AG04449 (cell line): ENCODE measurements at regions not wholly inside any gene's neighbourhood (a gene's known extent, or its start where the extent isn't known, plus 50 kb on each side); places are given as distances from the start of the nearest gene placed in this dataset.

Source experiments
- CTCF ChIA-PET: fragments of 350-600 bp; formaldehyde crosslinking; extraction: SDS; loops from one replicate; lab custom pipeline; 2021; ENCODE audit warnings: antibody characterized with exemption; lab: Yijun Ruan, JAX
- POLR2A ChIA-PET: fragments of 400-600, 350-600 bp; formaldehyde crosslinking; extraction: SDS; loops from one replicate; lab custom pipeline; 2020; ENCODE audit warnings: antibody characterized with exemption, inconsistent platforms; lab: Yijun Ruan, JAX
- DNase-seq: peaks from one replicate; pipeline ENCODE4 v3.0.0-alpha.2; 2010; ENCODE audit warnings: low read depth, low spot score
- H3K4me3 ChIP-seq: 2 replicates; pipeline ENCODE4 v1.5.1; 2011; ENCODE audit warnings: low read depth, mild to moderate bottlenecking, control low read depth, low read length
- TF ChIP-seq, protein P1 (sequence below): IDR thresholded peaks from one replicate; pipeline ENCODE4 v1.5.1; 2011; ENCODE audit warnings: mild to moderate bottlenecking, moderate library complexity, low read length, control low read depth, inconsistent platforms; ENCODE audit not compliant: insufficient read depth; ENCODE audit errors: missing control alignments

DNA sequence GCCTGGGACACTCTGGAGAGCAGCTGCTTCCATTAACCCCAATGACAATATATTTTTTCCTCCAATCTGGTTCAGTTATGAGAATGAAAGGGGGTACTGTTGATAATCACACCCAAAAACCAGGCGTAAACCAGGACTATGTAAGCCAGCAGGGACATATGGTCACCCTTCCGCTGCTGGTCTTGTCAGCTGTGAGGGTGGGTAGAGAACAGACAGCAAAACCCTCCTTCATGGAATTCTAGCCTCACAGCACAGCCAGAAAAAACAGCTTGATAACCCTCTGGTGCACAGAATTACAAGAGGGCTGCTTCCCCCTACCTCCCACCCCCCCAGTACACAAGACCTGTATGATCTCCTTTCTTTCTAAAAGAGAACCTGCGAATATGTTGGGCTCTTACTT lies 368.8 kb upstream of the ZMIZ1 start:
- TF ChIP-seq, protein P1, sequence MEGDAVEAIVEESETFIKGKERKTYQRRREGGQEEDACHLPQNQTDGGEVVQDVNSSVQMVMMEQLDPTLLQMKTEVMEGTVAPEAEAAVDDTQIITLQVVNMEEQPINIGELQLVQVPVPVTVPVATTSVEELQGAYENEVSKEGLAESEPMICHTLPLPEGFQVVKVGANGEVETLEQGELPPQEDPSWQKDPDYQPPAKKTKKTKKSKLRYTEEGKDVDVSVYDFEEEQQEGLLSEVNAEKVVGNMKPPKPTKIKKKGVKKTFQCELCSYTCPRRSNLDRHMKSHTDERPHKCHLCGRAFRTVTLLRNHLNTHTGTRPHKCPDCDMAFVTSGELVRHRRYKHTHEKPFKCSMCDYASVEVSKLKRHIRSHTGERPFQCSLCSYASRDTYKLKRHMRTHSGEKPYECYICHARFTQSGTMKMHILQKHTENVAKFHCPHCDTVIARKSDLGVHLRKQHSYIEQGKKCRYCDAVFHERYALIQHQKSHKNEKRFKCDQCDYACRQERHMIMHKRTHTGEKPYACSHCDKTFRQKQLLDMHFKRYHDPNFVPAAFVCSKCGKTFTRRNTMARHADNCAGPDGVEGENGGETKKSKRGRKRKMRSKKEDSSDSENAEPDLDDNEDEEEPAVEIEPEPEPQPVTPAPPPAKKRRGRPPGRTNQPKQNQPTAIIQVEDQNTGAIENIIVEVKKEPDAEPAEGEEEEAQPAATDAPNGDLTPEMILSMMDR, result no peak
- DNase-seq, result no peak
- POLR2A ChIA-PET, result no interaction called here
- H3K4me3 ChIP-seq, result no peak overlapping the region
- CTCF ChIA-PET, result interaction anchor here (1.0 to 2.2 kb wide), 2 partner anchors 9 to 42 kb away, joined by 4 to 5 read pairs; no protein-coding TSS in a partner anchor

DNA sequence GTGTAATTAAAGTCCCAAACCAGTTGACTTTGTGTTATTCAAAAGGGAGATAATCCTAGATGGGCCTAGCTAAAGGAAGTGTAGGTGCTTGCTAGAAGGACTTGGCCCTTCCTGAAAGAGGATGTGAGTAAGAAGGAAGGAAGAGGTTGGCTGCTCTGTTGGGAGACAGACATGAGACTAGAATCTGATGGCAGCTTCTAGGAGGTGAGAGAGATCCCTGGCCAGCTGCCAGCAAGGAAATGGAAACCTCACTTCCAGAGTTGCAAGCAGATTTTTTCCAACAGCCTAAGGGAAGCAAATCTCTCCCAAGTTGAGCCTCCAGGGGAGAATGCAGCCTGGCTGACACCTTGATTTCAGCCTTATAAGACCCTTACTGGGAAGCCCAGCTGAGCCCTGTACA lies 368.4 kb upstream of the ZMIZ1 start:
- TF ChIP-seq, protein P1, result no peak
- no peak overlapping the region for H3K4me3 ChIP-seq
- ChIA-PET POLR2A (no interaction called here), CTCF (interaction anchor here (1.0 to 2.2 kb wide), 3 partner anchors 9 to 275 kb away, joined by 3 to 5 read pairs (median 4); no protein-coding TSS in a partner anchor)
- DNase-seq, result no peak

DNA sequence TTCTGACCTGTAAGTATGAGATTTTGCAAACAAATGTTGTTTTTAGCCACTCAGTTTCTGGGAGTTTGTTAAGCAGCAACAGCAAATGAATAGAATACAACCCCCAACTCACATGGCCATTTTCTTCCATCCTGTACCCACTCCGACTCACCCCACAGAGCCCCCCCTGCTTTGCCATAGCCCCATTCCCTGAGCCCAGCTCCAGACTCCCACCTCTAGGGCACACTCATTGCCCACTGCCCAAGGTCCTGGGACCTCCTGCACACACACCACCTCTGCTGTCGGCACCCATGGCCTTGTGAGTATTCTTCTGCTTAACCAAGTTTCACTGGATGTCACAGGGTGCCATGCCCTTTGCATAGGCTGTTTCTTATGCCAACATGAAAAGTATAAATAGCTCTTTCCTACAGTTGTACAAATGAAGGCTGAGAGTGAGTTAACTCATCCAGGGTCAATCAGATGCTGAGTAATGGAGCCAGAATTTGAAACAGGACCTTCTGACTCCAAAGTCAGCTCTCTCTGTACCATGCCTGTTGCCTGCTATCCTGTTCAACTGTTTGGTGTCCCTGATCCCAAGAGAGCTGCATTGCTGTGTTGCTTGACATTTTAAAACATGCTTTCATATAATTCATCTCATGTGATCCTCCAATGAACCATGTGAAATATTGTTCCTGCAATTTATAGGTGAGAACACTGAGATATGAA lies 367.8 kb upstream of the ZMIZ1 start:
- no peak overlapping the region for H3K4me3 ChIP-seq
- TF ChIP-seq, protein P1, result no peak
- no peak for DNase-seq
- POLR2A ChIA-PET, result no interaction called here
- CTCF ChIA-PET, result interaction anchor here (1.0 to 2.2 kb wide), 3 partner anchors 8 to 274 kb away, joined by 3 to 5 read pairs (median 4); no protein-coding TSS in a partner anchor

DNA sequence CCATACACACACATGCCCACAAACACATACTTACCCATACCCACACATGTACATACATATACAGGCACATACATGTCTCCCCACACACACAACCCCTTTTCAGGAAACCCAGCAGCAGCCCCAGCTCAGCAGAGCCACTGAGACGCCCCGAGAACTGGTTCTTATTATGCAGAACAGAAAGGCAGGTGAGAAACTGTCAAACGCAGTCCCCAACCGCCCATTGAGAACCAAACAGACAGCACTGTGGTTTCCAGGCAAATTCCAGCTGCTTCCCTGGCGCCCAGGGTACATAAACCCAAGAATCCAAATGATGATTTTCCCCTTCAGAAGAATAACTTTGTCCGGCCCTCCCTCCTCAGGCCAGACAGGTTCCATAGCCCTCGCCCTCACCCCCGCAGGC lies 366.6 kb upstream of the ZMIZ1 start:
- no peak overlapping the region for H3K4me3 ChIP-seq
- TF ChIP-seq, protein P1, result no peak
- no peak for DNase-seq
- CTCF ChIA-PET, result interaction anchor here (0.7 kb wide), 1 partner anchor 29 kb away, joined by 3 read pairs; no protein-coding TSS in a partner anchor
- POLR2A ChIA-PET, result no interaction called here

DNA sequence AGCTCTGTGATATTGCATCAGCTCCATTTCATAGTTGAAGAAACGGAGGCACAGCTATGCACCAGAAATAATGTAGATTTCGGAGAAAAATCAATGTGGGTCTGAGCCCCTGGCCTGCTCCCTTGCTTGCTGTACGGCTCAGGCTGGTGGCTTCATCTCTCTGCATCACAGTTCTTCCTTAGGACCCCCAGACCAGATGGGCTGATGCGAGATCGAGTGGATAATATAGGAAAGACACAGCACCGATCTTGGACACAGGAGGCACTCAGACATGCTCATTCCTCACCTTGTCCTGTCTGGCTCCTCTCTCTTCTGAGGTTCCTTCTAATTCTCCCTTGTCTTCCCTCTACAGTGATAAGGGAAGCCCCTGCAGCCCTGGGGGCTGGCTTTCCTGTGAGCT lies 365.9 kb upstream of the ZMIZ1 start:
- ChIA-PET POLR2A (no interaction called here), CTCF (interaction anchor here (0.7 kb wide), 1 partner anchor 30 kb away, joined by 3 read pairs; no protein-coding TSS in a partner anchor)
- DNase-seq, result no peak
- TF ChIP-seq, protein P1, result no peak
- no peak overlapping the region for H3K4me3 ChIP-seq

DNA sequence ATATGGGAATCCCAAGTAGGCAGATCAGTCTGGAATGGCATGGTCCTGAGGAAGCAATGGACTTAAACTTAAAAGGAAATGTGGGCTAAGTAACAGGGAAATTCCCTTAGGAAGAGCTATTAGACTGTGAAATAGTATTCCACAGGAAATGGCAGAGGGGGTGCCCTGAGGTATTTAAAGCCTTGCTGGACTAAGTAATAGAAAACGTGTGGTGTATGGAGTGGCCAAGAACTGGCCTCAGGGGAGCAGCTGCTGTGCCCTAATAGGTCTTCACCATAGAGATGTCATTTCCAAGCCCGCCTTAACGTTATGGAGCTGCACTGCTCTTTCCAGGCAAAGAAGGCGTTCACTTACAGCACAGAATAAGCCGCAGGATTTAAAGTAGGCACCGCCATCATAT lies 365.2 kb upstream of the ZMIZ1 start:
- no peak overlapping the region for H3K4me3 ChIP-seq
- TF ChIP-seq, protein P1, result no peak
- no peak for DNase-seq
- POLR2A ChIA-PET, result no interaction called here
- CTCF ChIA-PET, result no interaction called here
